GM21526 (cell line): ENCODE measurements at regions not wholly inside any gene's neighbourhood (a gene's known extent, or its start where the extent isn't known, plus 50 kb on each side); places are given as distances from the start of the nearest gene placed in this dataset.
"Not testable (repeated sequence)": the region's sequence is repeated elsewhere in the genome, so short reads cannot be mapped to it uniquely, and the experiment has no call there.

Experiments used
- ATAC-seq: cut with Tn5 transposase; IDR thresholded peaks from one replicate; pipeline ENCODE4 v1.9.1; 2021; ENCODE audit warnings: moderate library complexity; ENCODE audit not compliant: unreplicated experiment, low FRiP score

- ATAC-seq = no peak
Observed at GRCh38 chr7:55261386-55261770, 103.8 kb upstream of the LANCL2 start.

GRCh38 chr7:55265328-55265727, 99.8 kb upstream of the LANCL2 start:
- not testable (repeated sequence) for ATAC-seq

GRCh38 chr7:55265836-55266642, 99.1 kb upstream of the LANCL2 start:
- ATAC-seq = no peak

GRCh38 chr7:55271069-55271626, 94.0 kb upstream of the LANCL2 start:
- no peak for ATAC-seq

GRCh38 chr7:55271661-55272060, 93.5 kb upstream of the LANCL2 start:
- no peak for ATAC-seq

GRCh38 chr7:55272328-55272727, 92.8 kb upstream of the LANCL2 start:
- no peak for ATAC-seq

- ATAC-seq = no peak
Observed at GRCh38 chr7:55273186-55273980, 91.8 kb upstream of the LANCL2 start.

GRCh38 chr7:55274156-55274555, 91.0 kb upstream of the LANCL2 start:
- no peak for ATAC-seq

- ATAC-seq = no peak
Observed at GRCh38 chr7:55275291-55276200, 89.6 kb upstream of the LANCL2 start.

- no peak for ATAC-seq
Observed at GRCh38 chr7:55276572-55277295, 88.4 kb upstream of the LANCL2 start.

- ATAC-seq = no peak
Observed at GRCh38 chr7:55277916-55278315, 87.2 kb upstream of the LANCL2 start.

- ATAC-seq = no peak
Observed at GRCh38 chr7:55278321-55278720, 86.8 kb upstream of the LANCL2 start.

GRCh38 chr7:55279080-55279845, 85.9 kb upstream of the LANCL2 start:
- no peak for ATAC-seq

- peak; percentile 90 for ATAC-seq
Observed at GRCh38 chr7:55280031-55280454, 85.1 kb upstream of the LANCL2 start.

- no peak for ATAC-seq
Observed at GRCh38 chr7:55285665-55286064, 79.5 kb upstream of the LANCL2 start.

GRCh38 chr7:55286666-55287065, 78.5 kb upstream of the LANCL2 start:
- ATAC-seq = no peak

GRCh38 chr7:55288070-55288824, 76.9 kb upstream of the LANCL2 start:
- no peak for ATAC-seq

GRCh38 chr7:55296070-55296469, 69.1 kb upstream of the LANCL2 start:
- no peak for ATAC-seq
